ENCODE measurements at regions not wholly inside any gene's neighbourhood (a gene's known extent, or its start where the extent isn't known, plus 50 kb on each side); places are given as distances from the start of the nearest gene placed in this dataset.

GRCh38 chr9:20084125-20084524, 295.3 kb upstream of the SLC24A2 start:
- TF ChIP-seq SRF (IDR thresholded peaks at IDR 0.05; ENCODE audit: low read depth, low read length) (no peak), RXRA (IDR thresholded peaks at IDR 0.05; ENCODE audit: insufficient read depth, low read depth, low read length) (no peak), CTCF (IDR thresholded peaks at IDR 0.05; ENCODE audit: control extremely low read depth in 1 of 3, insufficient read depth in 1 of 3, low read depth in 1 of 3, low read length in 3 of 3) (no peak)

All from H1 (cell line).